ENCODE measurements at regions not wholly inside any gene's neighbourhood (a gene's known extent, or its start where the extent isn't known, plus 50 kb on each side); places are given as distances from the start of the nearest gene placed in this dataset.
"Not testable (repeated sequence)": the region's sequence is repeated elsewhere in the genome, so short reads cannot be mapped to it uniquely, and the experiment has no call there.

DNA sequence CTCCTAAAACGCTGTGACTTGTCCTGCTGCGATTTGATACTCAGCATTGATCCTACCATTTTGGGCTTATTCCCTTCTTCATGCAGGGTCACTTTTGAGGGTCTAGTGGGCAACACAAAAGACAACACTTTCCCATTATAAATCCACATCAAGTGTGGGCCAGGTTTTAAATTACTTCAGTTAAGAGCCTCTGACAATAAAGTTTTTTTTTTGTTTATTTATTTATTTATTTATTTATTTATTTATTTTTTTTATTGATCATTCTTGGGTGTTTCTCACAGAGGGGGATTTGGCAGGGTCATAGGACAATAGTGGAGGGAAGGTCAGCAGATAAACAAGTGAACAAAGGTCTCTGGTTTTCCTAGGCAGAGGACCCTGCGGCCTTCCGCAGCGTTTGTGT, 176.2 kb upstream of the FBXL17 start:
- TF ChIP-seq, protein P1, sequence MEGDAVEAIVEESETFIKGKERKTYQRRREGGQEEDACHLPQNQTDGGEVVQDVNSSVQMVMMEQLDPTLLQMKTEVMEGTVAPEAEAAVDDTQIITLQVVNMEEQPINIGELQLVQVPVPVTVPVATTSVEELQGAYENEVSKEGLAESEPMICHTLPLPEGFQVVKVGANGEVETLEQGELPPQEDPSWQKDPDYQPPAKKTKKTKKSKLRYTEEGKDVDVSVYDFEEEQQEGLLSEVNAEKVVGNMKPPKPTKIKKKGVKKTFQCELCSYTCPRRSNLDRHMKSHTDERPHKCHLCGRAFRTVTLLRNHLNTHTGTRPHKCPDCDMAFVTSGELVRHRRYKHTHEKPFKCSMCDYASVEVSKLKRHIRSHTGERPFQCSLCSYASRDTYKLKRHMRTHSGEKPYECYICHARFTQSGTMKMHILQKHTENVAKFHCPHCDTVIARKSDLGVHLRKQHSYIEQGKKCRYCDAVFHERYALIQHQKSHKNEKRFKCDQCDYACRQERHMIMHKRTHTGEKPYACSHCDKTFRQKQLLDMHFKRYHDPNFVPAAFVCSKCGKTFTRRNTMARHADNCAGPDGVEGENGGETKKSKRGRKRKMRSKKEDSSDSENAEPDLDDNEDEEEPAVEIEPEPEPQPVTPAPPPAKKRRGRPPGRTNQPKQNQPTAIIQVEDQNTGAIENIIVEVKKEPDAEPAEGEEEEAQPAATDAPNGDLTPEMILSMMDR (IDR thresholded peaks at IDR 0.05), result not testable (repeated sequence)
- not testable (repeated sequence) for TF ChIP-seq EZH2 (IDR thresholded peaks at IDR 0.05)

Data from neural progenitor cell (in vitro differentiated cells).